SK-N-SH (cell line): ENCODE measurements at regions not wholly inside any gene's neighbourhood (a gene's known extent, or its start where the extent isn't known, plus 50 kb on each side); places are given as distances from the start of the nearest gene placed in this dataset.

Experiments used
- CTCF ChIA-PET: fragments of 300-600, 350-600 bp; formaldehyde crosslinking; extraction: SDS; loops from one replicate; lab custom pipeline; 2021; lab: Yijun Ruan, JAX
- POLR2A ChIA-PET: fragments of 350-600 bp; sonication (Branson Sonifier 250); formaldehyde crosslinking; extraction: SDS; loops from one replicate; lab custom pipeline; 2020; ENCODE audit warnings: antibody characterized with exemption, inconsistent platforms; lab: Yijun Ruan, JAX
- DNase-seq: peaks from one replicate; pipeline ENCODE4 v3.0.0; 2012
- H2AFZ ChIP-seq: fragments of 200-600 bp; sonication (generic); 2 replicates; pipeline ENCODE4 v1.8.1; 2016; ENCODE audit warnings: antibody characterized with exemption, mild to moderate bottlenecking, low read depth
- H3F3A ChIP-seq: fragments of 200-600 bp; sonication (generic); replicated peaks from 2 replicates; pipeline ENCODE3; 2016; ENCODE audit warnings: antibody characterized with exemption, mild to moderate bottlenecking; ENCODE audit not compliant: insufficient read depth
- H3K27ac ChIP-seq, 2 experiments: fragments of 200-500 bp in 1 of 2; fragments of 200-600 bp in 1 of 2; sonication (Bioruptor generic) in 1 of 2; sonication (generic), shearing (Covaris generic) in 1 of 2; 2 replicates each; pipeline versions ENCODE4 v1.5.1 to v1.6.1; 2014 to 2016; ENCODE audit warnings: low read depth in 2 of 2, inconsistent platforms in 1 of 2, low read length in 1 of 2, mild to moderate bottlenecking in 1 of 2, mixed read lengths in 1 of 2
- H3K27me3 ChIP-seq: fragments of 200-600 bp; sonication (generic), shearing (Covaris generic); 2 replicates; pipeline ENCODE4 v1.6.1; 2016; ENCODE audit warnings: mixed run types; ENCODE audit not compliant: insufficient read depth
- H3K36me3 ChIP-seq, 2 experiments: fragments of 200-500 bp in 1 of 2; fragments of 200-600 bp in 1 of 2; sonication (Bioruptor generic) in 1 of 2; sonication (generic) in 1 of 2; replicated peaks in 1 of 2; 2 replicates each; pipeline versions ENCODE3 to v1.5.1; 2014 to 2016; ENCODE audit warnings: low read length in 1 of 2, mild to moderate bottlenecking in 1 of 2; ENCODE audit not compliant: insufficient read depth in 2 of 2, control insufficient read depth in 1 of 2
- H3K4me1 ChIP-seq, 2 experiments: fragments of 200-500 bp in 1 of 2; fragments of 200-600 bp in 1 of 2; sonication (Bioruptor generic) in 1 of 2; sonication (generic), shearing (Covaris generic) in 1 of 2; 2 replicates each; pipeline versions ENCODE4 v1.5.1 to v1.6.1; 2014 to 2016; ENCODE audit warnings: low read depth in 1 of 2, low read length in 1 of 2, mixed run types in 1 of 2; ENCODE audit not compliant: insufficient read depth in 2 of 2, control insufficient read depth in 1 of 2
- H3K4me2 ChIP-seq: fragments of 200-600 bp; sonication (generic), shearing (Covaris generic); 2 replicates; pipeline ENCODE4 v1.6.1; 2017; ENCODE audit warnings: mixed run types
- H3K4me3 ChIP-seq, 2 experiments: fragments of 200-500 bp in 1 of 2; fragments of 200-600 bp in 1 of 2; sonication (Bioruptor generic) in 1 of 2; sonication (generic), shearing (Covaris generic) in 1 of 2; 2 replicates each; pipeline versions ENCODE4 v1.5.1 to v1.8.1; 2014 to 2016; ENCODE audit warnings: low read depth in 2 of 2, inconsistent platforms in 1 of 2, low read length in 1 of 2, mild to moderate bottlenecking in 1 of 2, mixed read lengths in 1 of 2, moderate library complexity in 1 of 2
- H3K79me2 ChIP-seq: fragments of 200-600 bp; sonication (generic); 2 replicates; pipeline ENCODE4 v1.8.1; 2017; ENCODE audit warnings: mild to moderate bottlenecking; ENCODE audit not compliant: insufficient read depth
- H3K9ac ChIP-seq: fragments of 200-600 bp; sonication (generic); 2 replicates; pipeline ENCODE4 v1.6.1; 2017; ENCODE audit warnings: mixed run types
- H3K9me2 ChIP-seq: fragments of 200-600 bp; sonication (generic); 2 replicates; pipeline ENCODE4 v1.6.1; 2017; ENCODE audit warnings: mixed run types
- H3K9me3 ChIP-seq: fragments of 200-600 bp; sonication (generic); 2 replicates; pipeline ENCODE4 v1.6.1; 2017; ENCODE audit warnings: mixed run types, mild to moderate bottlenecking, moderate library complexity
- H4K20me1 ChIP-seq: fragments of 200-600 bp; sonication (generic); 2 replicates; pipeline ENCODE4 v1.6.1; 2017; ENCODE audit warnings: mild to moderate bottlenecking, mixed run types; ENCODE audit not compliant: insufficient read depth
- EP300 ChIP-seq, 2 experiments: IDR thresholded peaks; 2 replicates each; pipeline versions ENCODE4 v1.4.0 to v1.6.1; 2012; ENCODE audit warnings: borderline replicate concordance in 1 of 2, low read depth in 1 of 2, low read length in 1 of 2
- EZH2phosphoT487 ChIP-seq: fragments of 200-600 bp; sonication (generic); IDR thresholded peaks from 2 replicates; pipeline ENCODE4 v1.6.1; 2017; ENCODE audit warnings: low read depth, mixed run types, mild to moderate bottlenecking, antibody characterized with exemption, moderate library complexity, borderline replicate concordance
- FOSL2 ChIP-seq: IDR thresholded peaks from 2 replicates; pipeline ENCODE4 v1.4.0; 2012; ENCODE audit warnings: low read depth, mild to moderate bottlenecking, moderate library complexity, borderline replicate concordance
- FOXM1 ChIP-seq: IDR thresholded peaks from 2 replicates; pipeline ENCODE4 v1.4.0; 2012; ENCODE audit warnings: low read depth, mild to moderate bottlenecking
- GATA2 ChIP-seq: sonication (generic); formaldehyde crosslinking; IDR thresholded peaks from 2 replicates; pipeline ENCODE4 v1.5.0; 2020; ENCODE audit warnings: mild to moderate bottlenecking, missing genetic modification reagents
- MEF2A ChIP-seq: IDR thresholded peaks from 2 replicates; pipeline ENCODE4 v1.4.0; 2012; ENCODE audit warnings: low read depth, borderline replicate concordance
- NFIC ChIP-seq: IDR thresholded peaks from 2 replicates; pipeline ENCODE4 v1.4.0; 2012; ENCODE audit warnings: borderline replicate concordance
- RAD21 ChIP-seq: IDR thresholded peaks from 2 replicates; pipeline ENCODE4 v1.6.1; 2012; ENCODE audit warnings: mild to moderate bottlenecking, low read length
- RCOR1 ChIP-seq: fragments of 150-350 bp; IDR thresholded peaks from 2 replicates; pipeline ENCODE4 v1.6.1; 2017; ENCODE audit warnings: antibody characterized with exemption, low read length
- RXRA ChIP-seq: IDR thresholded peaks from 2 replicates; pipeline ENCODE4 v1.4.0; 2012; ENCODE audit warnings: low read depth, mild to moderate bottlenecking, borderline replicate concordance
- SIN3A ChIP-seq: IDR thresholded peaks from 2 replicates; pipeline ENCODE4 v1.6.1; 2012; ENCODE audit warnings: low read depth, mild to moderate bottlenecking, low read length, moderate library complexity, borderline replicate concordance
- TAF1 ChIP-seq: IDR thresholded peaks from 2 replicates; pipeline ENCODE4 v1.6.1; 2012; ENCODE audit warnings: low read depth, mild to moderate bottlenecking, low read length, moderate library complexity, borderline replicate concordance
- TCF12 ChIP-seq: IDR thresholded peaks from 2 replicates; pipeline ENCODE4 v1.4.0; 2012
- YY1 ChIP-seq: IDR thresholded peaks from 2 replicates; pipeline ENCODE4 v1.4.0; 2012; ENCODE audit warnings: low read depth, mild to moderate bottlenecking
- WGBS: methylation state at CpG from one replicate; pipeline ENCODE4 v1.1.6; 2017; ENCODE audit warnings: low lambda C conversion rate; 5-methylcytosine and 5-hydroxymethylcytosine counted together
- TF ChIP-seq, protein P1 (sequence below): IDR thresholded peaks from 2 replicates; pipeline ENCODE4 v1.4.0; 2012; ENCODE audit warnings: low read depth, borderline replicate concordance
- TF ChIP-seq, protein P2 (sequence below): fragments of 150-350 bp; IDR thresholded peaks from 2 replicates; pipeline ENCODE4 v1.6.1; 2016; ENCODE audit warnings: mild to moderate bottlenecking, low read depth, low read length
- TF ChIP-seq, protein P3 (sequence below): IDR thresholded peaks from 2 replicates; pipeline ENCODE4; 2012

DNA sequence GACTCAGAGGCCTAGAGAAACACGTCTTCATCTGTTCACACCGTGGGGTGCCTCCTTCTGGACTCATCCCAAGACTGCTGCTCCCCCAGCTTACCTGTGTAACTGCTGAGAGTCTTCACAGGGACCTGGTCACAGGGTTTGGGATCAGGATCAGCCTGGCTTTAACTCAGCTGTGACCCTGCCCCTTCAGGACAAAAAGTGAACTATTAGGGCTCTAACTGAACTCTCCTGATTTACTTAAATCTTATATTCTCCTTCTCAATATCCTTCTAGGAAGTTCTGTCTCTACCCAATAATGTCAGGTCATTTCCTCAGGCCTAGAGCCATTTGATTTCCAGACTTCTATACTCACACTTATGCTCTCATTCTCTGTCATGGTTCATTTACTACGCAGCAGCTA is 108.4 kb downstream of the ZNF280B start:
- H3K27ac ChIP-seq: no peak overlapping the region
- WGBS: 19% methylated on average over 3 of the region's 3 CpGs
- H3K4me2 ChIP-seq: no peak overlapping the region
- no peak overlapping the region for H2AFZ ChIP-seq
- no peak overlapping the region for H3K4me3 ChIP-seq
- H3F3A ChIP-seq: no peaks in the 10 kb centered on the region
- no peaks in the 10 kb centered on the region for H3K9me3 ChIP-seq
- no peaks in the 10 kb centered on the region for H3K79me2 ChIP-seq
- ChIA-PET POLR2A (no interaction called here), CTCF (interaction anchor here (0.9 to 1.0 kb wide), 2 partner anchors 23 to 57 kb away, joined by 3 to 4 read pairs; no protein-coding TSS in a partner anchor)
- no peak overlapping the region for H3K9ac ChIP-seq
- no peaks in the 10 kb centered on the region for H4K20me1 ChIP-seq
- H3K4me1 ChIP-seq: peaks cover 0 to 4% of the 10 kb centered on the region in 2 experiments; a peak in 1 of 4 replicates
- H3K9me2 ChIP-seq: no peaks in the 10 kb centered on the region
- no peak for TF ChIP-seq FOSL2
- no peak for TF ChIP-seq EP300 (IDR thresholded peaks at IDR 0.05; ENCODE audit: borderline replicate concordance in 1 of 2, low read depth in 1 of 2, low read length in 1 of 2)
- no peak for TF ChIP-seq TAF1
- no peak for TF ChIP-seq TCF12
- no peak for TF ChIP-seq SIN3A
- no peak for TF ChIP-seq MEF2A
- no peak for TF ChIP-seq RXRA
- no peak for TF ChIP-seq FOXM1
- no peak for TF ChIP-seq NFIC
- TF ChIP-seq YY1: no peak
- TF ChIP-seq, protein P1, sequence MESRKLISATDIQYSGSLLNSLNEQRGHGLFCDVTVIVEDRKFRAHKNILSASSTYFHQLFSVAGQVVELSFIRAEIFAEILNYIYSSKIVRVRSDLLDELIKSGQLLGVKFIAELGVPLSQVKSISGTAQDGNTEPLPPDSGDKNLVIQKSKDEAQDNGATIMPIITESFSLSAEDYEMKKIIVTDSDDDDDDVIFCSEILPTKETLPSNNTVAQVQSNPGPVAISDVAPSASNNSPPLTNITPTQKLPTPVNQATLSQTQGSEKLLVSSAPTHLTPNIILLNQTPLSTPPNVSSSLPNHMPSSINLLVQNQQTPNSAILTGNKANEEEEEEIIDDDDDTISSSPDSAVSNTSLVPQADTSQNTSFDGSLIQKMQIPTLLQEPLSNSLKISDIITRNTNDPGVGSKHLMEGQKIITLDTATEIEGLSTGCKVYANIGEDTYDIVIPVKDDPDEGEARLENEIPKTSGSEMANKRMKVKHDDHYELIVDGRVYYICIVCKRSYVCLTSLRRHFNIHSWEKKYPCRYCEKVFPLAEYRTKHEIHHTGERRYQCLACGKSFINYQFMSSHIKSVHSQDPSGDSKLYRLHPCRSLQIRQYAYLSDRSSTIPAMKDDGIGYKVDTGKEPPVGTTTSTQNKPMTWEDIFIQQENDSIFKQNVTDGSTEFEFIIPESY: no peak
- TF ChIP-seq GATA2: no peak
- no peak for TF ChIP-seq RAD21
- no peak for TF ChIP-seq EZH2phosphoT487
- TF ChIP-seq, protein P2, sequence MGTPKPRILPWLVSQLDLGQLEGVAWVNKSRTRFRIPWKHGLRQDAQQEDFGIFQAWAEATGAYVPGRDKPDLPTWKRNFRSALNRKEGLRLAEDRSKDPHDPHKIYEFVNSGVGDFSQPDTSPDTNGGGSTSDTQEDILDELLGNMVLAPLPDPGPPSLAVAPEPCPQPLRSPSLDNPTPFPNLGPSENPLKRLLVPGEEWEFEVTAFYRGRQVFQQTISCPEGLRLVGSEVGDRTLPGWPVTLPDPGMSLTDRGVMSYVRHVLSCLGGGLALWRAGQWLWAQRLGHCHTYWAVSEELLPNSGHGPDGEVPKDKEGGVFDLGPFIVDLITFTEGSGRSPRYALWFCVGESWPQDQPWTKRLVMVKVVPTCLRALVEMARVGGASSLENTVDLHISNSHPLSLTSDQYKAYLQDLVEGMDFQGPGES: no peak
- TF ChIP-seq, protein P3, sequence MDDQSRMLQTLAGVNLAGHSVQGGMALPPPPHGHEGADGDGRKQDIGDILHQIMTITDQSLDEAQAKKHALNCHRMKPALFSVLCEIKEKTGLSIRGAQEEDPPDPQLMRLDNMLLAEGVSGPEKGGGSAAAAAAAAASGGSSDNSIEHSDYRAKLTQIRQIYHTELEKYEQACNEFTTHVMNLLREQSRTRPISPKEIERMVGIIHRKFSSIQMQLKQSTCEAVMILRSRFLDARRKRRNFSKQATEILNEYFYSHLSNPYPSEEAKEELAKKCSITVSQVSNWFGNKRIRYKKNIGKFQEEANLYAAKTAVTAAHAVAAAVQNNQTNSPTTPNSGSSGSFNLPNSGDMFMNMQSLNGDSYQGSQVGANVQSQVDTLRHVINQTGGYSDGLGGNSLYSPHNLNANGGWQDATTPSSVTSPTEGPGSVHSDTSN: no peak
- no peak for TF ChIP-seq RCOR1
- DNase-seq: no peak
- H3K36me3 ChIP-seq: no peaks in the 10 kb centered on the region
- no peaks in the 10 kb centered on the region; the same call in 1 of the 2 replicates for H3K27me3 ChIP-seq
